Endothelial cell of hepatic sinusoid (primary cell): ENCODE measurements at regions not wholly inside any gene's neighbourhood (a gene's known extent, or its start where the extent isn't known, plus 50 kb on each side); places are given as distances from the start of the nearest gene placed in this dataset.

Experiments
- in situ Hi-C: cut with HindIII; loops from 2 replicates; pipeline ENCODE4 v1.10.0; 2017; ENCODE audit warnings: low sequenced_read_pairs

DNA sequence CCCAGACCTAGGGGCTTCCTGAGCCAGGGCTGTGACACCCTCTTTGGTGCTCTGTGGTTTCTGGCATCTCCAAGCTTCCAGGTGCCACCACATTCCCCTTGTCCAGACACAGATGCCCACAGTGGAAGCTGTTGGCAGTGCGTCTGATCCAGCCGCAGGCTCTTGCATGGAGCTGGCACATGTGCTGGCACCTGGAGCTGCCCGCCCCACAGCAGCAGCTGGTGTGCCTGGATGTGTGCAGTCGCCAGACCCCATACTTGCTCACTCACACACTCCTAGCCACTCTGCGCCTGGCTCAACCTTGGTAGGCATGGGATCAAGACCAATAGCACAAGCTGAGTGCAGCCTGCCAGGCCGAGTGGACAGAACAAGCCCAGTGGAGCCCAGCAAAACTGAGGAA lies 106.5 kb downstream of the LYZL1 start:
- in situ Hi-C loops, result loop anchor here (5.0 kb wide), 1 partner anchor 48 kb away; no protein-coding TSS in a partner anchor

DNA sequence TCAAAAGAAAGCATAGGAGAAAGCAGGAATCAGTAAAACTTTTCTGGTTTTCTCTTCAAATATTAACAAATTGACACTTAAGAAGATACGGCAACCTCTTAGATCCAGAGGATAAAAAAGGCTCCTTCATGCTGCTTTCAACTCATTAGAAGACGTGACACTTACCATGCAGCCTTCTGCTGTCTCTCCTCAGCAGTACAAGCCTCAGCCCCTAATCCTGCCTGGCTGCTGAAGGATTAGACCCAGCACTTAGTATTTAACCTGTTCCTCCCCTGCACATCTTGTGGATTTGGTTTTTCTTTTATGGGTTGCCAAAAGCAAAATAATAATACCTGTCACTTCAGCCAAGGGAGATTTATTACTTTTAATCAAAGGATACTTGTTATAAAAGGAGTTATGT lies 108.4 kb downstream of the LYZL1 start:
- in situ Hi-C loops, result loop anchor here (5.0 kb wide), 1 partner anchor 50 kb away; no protein-coding TSS in a partner anchor

DNA sequence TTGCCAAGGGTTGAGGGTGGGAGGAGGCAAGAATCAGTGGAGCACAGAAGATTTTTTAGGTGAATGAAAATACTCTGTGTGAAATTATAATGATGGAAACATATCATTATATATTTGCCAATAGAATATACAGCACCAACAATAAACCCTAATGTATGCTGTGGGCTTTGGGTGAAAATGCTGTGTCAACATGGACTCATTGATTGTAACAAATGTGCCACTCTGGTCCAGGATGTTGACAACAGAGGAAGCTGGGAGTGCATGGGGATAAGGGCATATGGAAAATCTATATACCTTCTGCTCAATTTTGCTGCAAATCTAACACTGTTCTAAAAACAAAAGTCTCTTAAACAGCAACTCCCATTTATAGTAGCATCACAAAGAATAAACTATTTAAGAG lies 114.3 kb downstream of the LYZL1 start:
- in situ Hi-C loops, result no loop called here

DNA sequence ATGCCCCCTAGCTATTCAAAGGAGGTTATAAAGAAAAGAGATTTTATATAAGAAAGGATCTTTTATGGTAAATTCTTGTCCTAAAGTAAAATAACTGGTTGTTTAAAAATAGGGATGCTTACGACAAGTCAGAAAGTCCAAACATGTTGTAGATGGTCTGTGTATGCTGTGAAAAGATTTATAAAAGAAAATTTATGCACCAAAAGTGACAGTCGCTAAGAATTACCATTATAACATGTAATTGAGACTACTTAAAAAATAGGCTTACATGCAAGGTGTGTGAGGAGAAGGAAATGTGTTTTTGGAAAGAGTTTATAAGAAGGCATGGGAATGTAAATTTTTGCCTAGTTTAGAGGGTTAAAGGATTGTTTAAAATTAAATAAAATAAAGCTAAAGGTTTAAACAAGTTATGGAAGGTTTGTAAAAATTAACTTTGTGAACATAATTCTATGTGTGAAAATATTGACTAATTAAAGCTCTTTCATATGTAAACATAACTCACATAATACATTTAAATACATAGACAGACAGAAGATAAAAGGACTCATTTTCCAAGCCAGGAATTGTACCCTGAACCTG lies 118.5 kb downstream of the LYZL1 start:
- in situ Hi-C loops, result no loop called here
